Mesothelial cell of epicardium (in vitro differentiated cells): ENCODE measurements at regions not wholly inside any gene's neighbourhood (a gene's known extent, or its start where the extent isn't known, plus 50 kb on each side); places are given as distances from the start of the nearest gene placed in this dataset.

ENCODE experiments used
- DNase-seq, 2 experiments: peaks; one replicate each; pipeline ENCODE4 v3.0.0; 2021; ENCODE audit warnings: low spot score in 2 of 2; ENCODE audit not compliant: unreplicated experiment in 2 of 2
- H3K27ac Mint-ChIP-seq: 2 replicates; pipeline ENCODE4 v1.8.0; 2021; ENCODE audit warnings: mixed read lengths
- H3K27me3 Mint-ChIP-seq: 2 replicates; pipeline ENCODE4 v1.8.0; 2021; ENCODE audit warnings: low read depth, mixed read lengths
- H3K36me3 Mint-ChIP-seq: 2 replicates; pipeline ENCODE4 v1.8.0; 2021; ENCODE audit warnings: mixed read lengths
- H3K4me1 Mint-ChIP-seq: 2 replicates; pipeline ENCODE4 v1.8.0; 2021; ENCODE audit warnings: mixed read lengths
- H3K4me3 Mint-ChIP-seq: 2 replicates; pipeline ENCODE4 v1.8.0; 2021; ENCODE audit warnings: mild to moderate bottlenecking, moderate library complexity, mixed read lengths
- H3K9me3 Mint-ChIP-seq: 2 replicates; pipeline ENCODE4 v1.8.0; 2021; ENCODE audit warnings: mixed read lengths
- CTCF ChIP-seq: fragments of 200-600 bp; sonication (generic); IDR thresholded peaks from one replicate; pipeline ENCODE4 v1.5.0; 2021; ENCODE audit warnings: antibody characterized with exemption; ENCODE audit not compliant: unreplicated experiment

- no peaks in the 10 kb centered on the region for H3K36me3 Mint-ChIP-seq
- no peak overlapping the region for H3K27ac Mint-ChIP-seq
- H3K9me3 Mint-ChIP-seq = peaks cover 4% of the 10 kb centered on the region
- TF ChIP-seq CTCF = no peak
- H3K4me1 Mint-ChIP-seq = peaks cover 7% of the 10 kb centered on the region
- H3K27me3 Mint-ChIP-seq = peaks cover 5% of the 10 kb centered on the region
- no peak overlapping the region for H3K4me3 Mint-ChIP-seq
- no peak for DNase-seq
These were observed 375.1 kb downstream of the GRIN2B start for GRCh38 chr12:13606290-13606689.

GRCh38 chr12:13603953-13604352 is 377.4 kb downstream of the GRIN2B start:
- H3K27me3 Mint-ChIP-seq = peaks cover 9% of the 10 kb centered on the region
- H3K36me3 Mint-ChIP-seq = no peaks in the 10 kb centered on the region
- no peaks in the 10 kb centered on the region for H3K4me1 Mint-ChIP-seq
- no peak overlapping the region for H3K4me3 Mint-ChIP-seq
- no peak for TF ChIP-seq CTCF
- no peak overlapping the region for H3K27ac Mint-ChIP-seq
- peaks cover 4% of the 10 kb centered on the region for H3K9me3 Mint-ChIP-seq
- no peak for DNase-seq

GRCh38 chr12:13602172-13602571 is 379.2 kb downstream of the GRIN2B start:
- peaks cover 9% of the 10 kb centered on the region for H3K27me3 Mint-ChIP-seq
- no peak overlapping the region for H3K4me3 Mint-ChIP-seq
- no peak for DNase-seq
- no peaks in the 10 kb centered on the region for H3K36me3 Mint-ChIP-seq
- no peak for TF ChIP-seq CTCF
- no peaks in the 10 kb centered on the region for H3K4me1 Mint-ChIP-seq
- peaks cover 4% of the 10 kb centered on the region for H3K9me3 Mint-ChIP-seq
- no peak overlapping the region for H3K27ac Mint-ChIP-seq

GRCh38 chr12:13599176-13599575 is 382.2 kb downstream of the GRIN2B start:
- no peak overlapping the region for H3K4me3 Mint-ChIP-seq
- DNase-seq = no peak

GRCh38 chr12:13597837-13598236 is 383.6 kb downstream of the GRIN2B start:
- Mint-ChIP-seq H3K27me3 (peaks cover 5% of the 10 kb centered on the region), H3K9me3 (no peaks in the 10 kb centered on the region), H3K27ac (no peak overlapping the region), H3K36me3 (no peaks in the 10 kb centered on the region), H3K4me3 (no peak overlapping the region), H3K4me1 (peaks cover 2% of the 10 kb centered on the region)
- DNase-seq = no peak
- TF ChIP-seq CTCF = no peak

More at GRCh38 chr12:13599176-13599575, 382.2 kb downstream of the GRIN2B start:
- no peak overlapping the region for H3K27ac Mint-ChIP-seq
- H3K27me3 Mint-ChIP-seq = peaks cover 5% of the 10 kb centered on the region
- no peak for TF ChIP-seq CTCF
- peaks cover 2% of the 10 kb centered on the region for H3K4me1 Mint-ChIP-seq
- H3K36me3 Mint-ChIP-seq = no peaks in the 10 kb centered on the region
- no peaks in the 10 kb centered on the region for H3K9me3 Mint-ChIP-seq

GRCh38 chr12:13597166-13597565 is 384.2 kb downstream of the GRIN2B start:
- TF ChIP-seq CTCF = no peak
- H3K9me3 Mint-ChIP-seq = no peaks in the 10 kb centered on the region
- H3K4me3 Mint-ChIP-seq = no peak overlapping the region
- DNase-seq = no peak
- H3K27me3 Mint-ChIP-seq = peaks cover 5% of the 10 kb centered on the region
- H3K27ac Mint-ChIP-seq = no peak overlapping the region
- H3K36me3 Mint-ChIP-seq = no peaks in the 10 kb centered on the region
- H3K4me1 Mint-ChIP-seq = peaks cover 2% of the 10 kb centered on the region
